ENCODE measurements at regions not wholly inside any gene's neighbourhood (a gene's known extent, or its start where the extent isn't known, plus 50 kb on each side); places are given as distances from the start of the nearest gene placed in this dataset.

DNA sequence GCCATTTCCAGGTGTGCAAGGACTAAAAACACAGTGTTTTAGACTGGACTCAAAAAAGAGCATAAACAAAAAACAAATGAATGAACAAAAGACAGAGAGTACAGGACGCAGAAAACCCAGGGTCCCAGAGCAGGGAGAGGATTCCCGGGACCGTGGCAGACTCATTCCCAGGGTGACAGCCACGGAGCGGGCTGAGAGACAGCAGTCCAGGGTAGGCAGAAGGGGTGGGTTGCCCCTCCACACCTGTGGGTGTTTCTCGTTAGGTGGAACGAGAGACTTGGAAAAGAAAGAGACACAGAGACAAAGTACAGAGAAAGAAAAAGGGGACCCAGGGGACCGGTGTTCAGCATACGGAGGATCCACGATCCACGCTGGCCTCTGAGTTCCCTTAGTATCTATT lies 273.4 kb downstream of the EIPR1 start:
- Mint-ChIP-seq H3K36me3 (ENCODE audit: insufficient read depth, unreplicated experiment) (no peaks in the 10 kb centered on the region), H3K4me1 (ENCODE audit: insufficient read depth, unreplicated experiment) (peaks cover 8% of the 10 kb centered on the region), H3K4me3 (ENCODE audit: unreplicated experiment) (no peak overlapping the region), H3K9me3 (ENCODE audit: unreplicated experiment) (no peaks in the 10 kb centered on the region), H3K27ac (ENCODE audit: low read depth, unreplicated experiment) (no peak overlapping the region), H3K27me3 (ENCODE audit: insufficient read depth, unreplicated experiment) (peaks cover 15% of the 10 kb centered on the region)
- TF ChIP-seq, protein P1, sequence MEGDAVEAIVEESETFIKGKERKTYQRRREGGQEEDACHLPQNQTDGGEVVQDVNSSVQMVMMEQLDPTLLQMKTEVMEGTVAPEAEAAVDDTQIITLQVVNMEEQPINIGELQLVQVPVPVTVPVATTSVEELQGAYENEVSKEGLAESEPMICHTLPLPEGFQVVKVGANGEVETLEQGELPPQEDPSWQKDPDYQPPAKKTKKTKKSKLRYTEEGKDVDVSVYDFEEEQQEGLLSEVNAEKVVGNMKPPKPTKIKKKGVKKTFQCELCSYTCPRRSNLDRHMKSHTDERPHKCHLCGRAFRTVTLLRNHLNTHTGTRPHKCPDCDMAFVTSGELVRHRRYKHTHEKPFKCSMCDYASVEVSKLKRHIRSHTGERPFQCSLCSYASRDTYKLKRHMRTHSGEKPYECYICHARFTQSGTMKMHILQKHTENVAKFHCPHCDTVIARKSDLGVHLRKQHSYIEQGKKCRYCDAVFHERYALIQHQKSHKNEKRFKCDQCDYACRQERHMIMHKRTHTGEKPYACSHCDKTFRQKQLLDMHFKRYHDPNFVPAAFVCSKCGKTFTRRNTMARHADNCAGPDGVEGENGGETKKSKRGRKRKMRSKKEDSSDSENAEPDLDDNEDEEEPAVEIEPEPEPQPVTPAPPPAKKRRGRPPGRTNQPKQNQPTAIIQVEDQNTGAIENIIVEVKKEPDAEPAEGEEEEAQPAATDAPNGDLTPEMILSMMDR (IDR thresholded peaks at IDR 0.05; ENCODE audit: unreplicated experiment): no peak
- no TSS peak for BruUV-seq (replicated peaks)
- intact Hi-C loops (cut with micrococcal nuclease): no loop called here
- DNase-seq (ENCODE audit: unreplicated experiment): no peak
- ChIA-PET CTCF (no interaction called here), POLR2A (no interaction called here)

DNA sequence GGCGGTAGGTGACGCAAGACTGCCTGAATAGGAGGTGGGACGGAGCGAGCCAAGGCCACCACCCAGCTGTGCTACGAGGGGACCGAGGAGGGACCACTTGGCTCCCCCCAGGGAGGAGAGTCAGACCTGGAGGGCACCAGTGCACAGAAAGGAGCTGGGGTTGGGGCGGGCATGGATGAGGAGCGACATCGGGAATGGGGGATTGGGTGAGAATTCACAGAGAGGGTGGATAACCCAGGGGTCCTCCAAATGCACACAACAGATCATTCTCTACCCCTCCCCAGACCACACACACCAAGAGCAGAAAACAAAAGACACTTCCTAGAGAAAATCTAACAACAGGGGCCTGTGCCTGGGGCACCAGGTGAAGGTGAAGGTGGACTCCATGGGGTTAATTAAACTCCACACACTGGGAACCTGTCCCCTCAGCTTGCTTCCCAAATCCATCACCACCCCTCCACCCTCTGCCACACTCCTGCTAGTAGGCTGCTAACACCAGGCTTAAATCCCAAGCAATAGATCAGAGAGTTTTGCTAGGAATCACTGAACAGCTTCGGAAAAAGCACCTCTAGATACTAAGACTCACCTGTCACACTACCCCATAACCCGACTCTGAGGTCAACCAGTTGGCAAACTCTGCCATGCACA lies 274.6 kb downstream of the EIPR1 start:
- H3K36me3 Mint-ChIP-seq (ENCODE audit: insufficient read depth, unreplicated experiment): no peaks in the 10 kb centered on the region
- no TSS peak for BruUV-seq (replicated peaks)
- no peak overlapping the region for H3K27ac Mint-ChIP-seq (ENCODE audit: low read depth, unreplicated experiment)
- H3K27me3 Mint-ChIP-seq (ENCODE audit: insufficient read depth, unreplicated experiment): peaks cover 15% of the 10 kb centered on the region
- H3K9me3 Mint-ChIP-seq (ENCODE audit: unreplicated experiment): no peaks in the 10 kb centered on the region
- DNase-seq (ENCODE audit: unreplicated experiment): no peak
- POLR2A ChIA-PET: no interaction called here
- CTCF ChIA-PET: no interaction called here
- intact Hi-C loops (cut with micrococcal nuclease): no loop called here
- H3K4me3 Mint-ChIP-seq (ENCODE audit: unreplicated experiment): no peak overlapping the region
- TF ChIP-seq, protein P1 (IDR thresholded peaks at IDR 0.05; ENCODE audit: unreplicated experiment): no peak
- peaks cover 8% of the 10 kb centered on the region for H3K4me1 Mint-ChIP-seq (ENCODE audit: insufficient read depth, unreplicated experiment)

DNA sequence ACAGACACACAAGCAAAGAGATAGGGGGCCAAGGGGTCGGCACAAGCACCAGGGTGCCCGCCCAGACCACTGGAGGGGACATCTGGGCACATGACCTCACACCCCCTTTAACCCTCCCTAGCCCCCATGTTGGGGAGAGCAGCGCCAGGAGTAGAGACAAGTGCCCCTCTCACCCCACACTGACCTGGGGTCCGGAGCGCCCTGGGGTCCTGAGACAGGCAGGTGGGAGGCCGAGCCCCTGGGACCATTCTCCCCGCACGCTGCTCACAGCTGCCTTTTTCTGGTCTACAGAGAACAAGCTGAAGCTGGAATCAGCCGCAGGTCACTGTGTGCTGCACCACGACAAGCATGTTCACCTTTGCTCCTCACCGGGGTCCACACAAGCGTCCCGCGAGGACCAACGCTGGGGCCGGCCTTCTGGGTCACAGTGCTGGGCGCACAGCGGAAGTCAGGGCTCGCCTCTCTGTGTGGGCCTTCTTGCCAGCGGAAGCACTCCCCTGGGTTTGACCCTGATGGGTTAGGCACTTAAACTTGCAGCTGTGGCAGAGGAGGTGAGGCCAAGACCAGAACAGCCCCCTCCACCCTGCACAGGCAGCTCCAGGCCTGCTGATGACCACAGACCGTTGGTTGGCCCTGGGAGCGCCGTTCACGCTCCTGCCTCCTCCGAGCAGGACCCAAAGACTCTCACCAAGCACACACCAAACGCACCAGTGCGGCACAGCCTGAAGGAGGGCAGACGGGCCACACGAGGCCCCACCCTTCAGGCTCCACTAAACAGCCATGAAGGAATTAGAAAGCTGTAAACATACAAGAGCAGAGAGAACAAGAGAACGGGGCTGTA lies 275.3 kb downstream of the EIPR1 start:
- TF ChIP-seq, protein P1 (IDR thresholded peaks at IDR 0.05; ENCODE audit: unreplicated experiment): no peak
- Mint-ChIP-seq H3K27ac (ENCODE audit: low read depth, unreplicated experiment) (no peak overlapping the region), H3K9me3 (ENCODE audit: unreplicated experiment) (no peaks in the 10 kb centered on the region), H3K4me3 (ENCODE audit: unreplicated experiment) (no peak overlapping the region), H3K36me3 (ENCODE audit: insufficient read depth, unreplicated experiment) (no peaks in the 10 kb centered on the region), H3K4me1 (ENCODE audit: insufficient read depth, unreplicated experiment) (peaks cover 8% of the 10 kb centered on the region), H3K27me3 (ENCODE audit: insufficient read depth, unreplicated experiment) (peaks cover 15% of the 10 kb centered on the region)
- no peak for DNase-seq (ENCODE audit: unreplicated experiment)
- CTCF ChIA-PET: no interaction called here
- POLR2A ChIA-PET: no interaction called here
- intact Hi-C loops (cut with micrococcal nuclease): no loop called here
- no TSS peak for BruUV-seq (replicated peaks)

DNA sequence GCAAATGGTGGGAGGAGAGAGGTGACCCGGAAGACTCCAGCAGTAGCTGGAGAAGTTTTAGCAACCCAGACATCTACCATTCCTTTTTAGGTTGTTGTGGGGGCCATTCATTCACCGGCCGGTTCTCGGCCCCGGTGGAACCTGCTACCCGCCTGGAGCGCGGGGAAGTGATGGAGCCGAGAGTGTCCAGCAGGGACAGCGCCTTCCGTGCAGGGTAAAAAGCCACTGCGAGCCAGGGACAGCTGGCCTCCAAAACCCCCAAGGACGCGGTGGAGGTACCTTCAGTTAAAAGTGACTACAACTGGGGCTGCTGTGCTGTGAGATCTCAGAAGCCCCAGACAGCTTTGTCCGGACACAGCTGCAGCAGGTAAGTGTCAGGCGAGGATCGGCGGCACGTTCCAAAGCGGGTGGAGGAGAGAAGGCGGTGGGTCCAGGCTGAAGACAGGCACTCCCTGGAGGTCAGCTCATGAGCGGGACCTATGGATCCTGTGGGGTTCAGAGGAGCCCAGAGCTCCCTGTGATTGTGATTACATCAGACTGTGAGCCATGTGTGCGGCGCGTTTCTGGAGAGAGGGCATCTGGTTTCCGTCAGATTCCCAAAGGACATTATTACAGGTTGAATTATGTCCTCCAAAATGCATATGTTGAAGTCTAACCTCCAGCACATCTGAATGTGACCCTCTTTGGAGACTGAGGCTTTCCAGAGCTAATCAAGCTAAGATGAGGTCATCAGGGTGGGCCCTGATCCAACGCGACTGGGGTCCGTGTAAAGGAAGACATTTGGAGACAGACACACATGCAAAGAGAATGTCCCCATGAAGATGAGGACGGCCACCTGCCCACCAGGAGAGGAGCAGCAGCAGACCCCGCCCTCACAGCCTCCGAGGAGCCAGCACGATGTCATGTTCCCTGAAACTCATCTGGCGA lies 276.3 kb downstream of the EIPR1 start:
- Mint-ChIP-seq H3K27ac (ENCODE audit: low read depth, unreplicated experiment) (no peak overlapping the region), H3K4me3 (ENCODE audit: unreplicated experiment) (no peak overlapping the region), H3K4me1 (ENCODE audit: insufficient read depth, unreplicated experiment) (peaks cover 8% of the 10 kb centered on the region), H3K27me3 (ENCODE audit: insufficient read depth, unreplicated experiment) (peaks cover 15% of the 10 kb centered on the region), H3K36me3 (ENCODE audit: insufficient read depth, unreplicated experiment) (no peaks in the 10 kb centered on the region), H3K9me3 (ENCODE audit: unreplicated experiment) (no peaks in the 10 kb centered on the region)
- ChIA-PET POLR2A (interaction anchor here (0.6 kb wide), 1 partner anchor 23 kb away, joined by 3 read pairs; no protein-coding TSS in a partner anchor), CTCF (interaction anchor here (0.6 kb wide), 1 partner anchor 374 kb away, joined by 3 read pairs; no protein-coding TSS in a partner anchor)
- no peak for DNase-seq (ENCODE audit: unreplicated experiment)
- TF ChIP-seq, protein P1 (IDR thresholded peaks at IDR 0.05; ENCODE audit: unreplicated experiment): no peak
- intact Hi-C loops (cut with micrococcal nuclease): no loop called here
- BruUV-seq (replicated peaks): no TSS peak

All from MCF 10A (cell line).